LNCaP clone FGC (cell line): ENCODE measurements at regions not wholly inside any gene's neighbourhood (a gene's known extent, or its start where the extent isn't known, plus 50 kb on each side); places are given as distances from the start of the nearest gene placed in this dataset.
"Not testable (repeated sequence)": the region's sequence is repeated elsewhere in the genome, so short reads cannot be mapped to it uniquely, and the experiment has no call there.

Experiments
- DNase-seq: peaks from one replicate; pipeline ENCODE4 v3.0.0-alpha.2; 2011; ENCODE audit warnings: low read depth
- H3K4me3 ChIP-seq: 2 replicates; pipeline ENCODE4 v1.5.1; 2011; ENCODE audit warnings: mild to moderate bottlenecking, low read depth, low read length, control low read depth
- TF ChIP-seq, protein P1 (sequence below): IDR thresholded peaks from 2 replicates; pipeline ENCODE4 v1.5.1; 2012; ENCODE audit warnings: mild to moderate bottlenecking; ENCODE audit not compliant: control insufficient read depth, insufficient read depth; ENCODE audit errors: extremely low read depth

DNA sequence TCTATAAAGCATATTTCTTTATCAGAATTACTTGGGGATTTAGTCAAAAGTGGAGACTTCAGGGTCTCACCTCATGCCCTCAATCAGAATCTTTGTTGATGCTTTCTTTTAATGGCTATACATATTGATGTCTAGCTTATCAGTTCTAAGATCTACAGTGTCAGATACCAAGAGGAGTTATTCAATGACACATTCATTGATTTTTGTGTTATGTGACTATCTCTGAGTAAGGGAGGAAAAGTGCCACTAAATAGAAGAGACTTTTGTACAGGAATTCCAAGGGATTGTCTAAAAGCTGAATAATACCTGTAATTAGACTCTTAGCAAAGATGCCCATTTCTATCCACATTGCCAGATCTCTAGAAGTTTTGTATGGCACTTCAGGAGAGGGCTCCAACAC is 87.2 kb downstream of the HLX start:
- no peak for DNase-seq
- TF ChIP-seq, protein P1, sequence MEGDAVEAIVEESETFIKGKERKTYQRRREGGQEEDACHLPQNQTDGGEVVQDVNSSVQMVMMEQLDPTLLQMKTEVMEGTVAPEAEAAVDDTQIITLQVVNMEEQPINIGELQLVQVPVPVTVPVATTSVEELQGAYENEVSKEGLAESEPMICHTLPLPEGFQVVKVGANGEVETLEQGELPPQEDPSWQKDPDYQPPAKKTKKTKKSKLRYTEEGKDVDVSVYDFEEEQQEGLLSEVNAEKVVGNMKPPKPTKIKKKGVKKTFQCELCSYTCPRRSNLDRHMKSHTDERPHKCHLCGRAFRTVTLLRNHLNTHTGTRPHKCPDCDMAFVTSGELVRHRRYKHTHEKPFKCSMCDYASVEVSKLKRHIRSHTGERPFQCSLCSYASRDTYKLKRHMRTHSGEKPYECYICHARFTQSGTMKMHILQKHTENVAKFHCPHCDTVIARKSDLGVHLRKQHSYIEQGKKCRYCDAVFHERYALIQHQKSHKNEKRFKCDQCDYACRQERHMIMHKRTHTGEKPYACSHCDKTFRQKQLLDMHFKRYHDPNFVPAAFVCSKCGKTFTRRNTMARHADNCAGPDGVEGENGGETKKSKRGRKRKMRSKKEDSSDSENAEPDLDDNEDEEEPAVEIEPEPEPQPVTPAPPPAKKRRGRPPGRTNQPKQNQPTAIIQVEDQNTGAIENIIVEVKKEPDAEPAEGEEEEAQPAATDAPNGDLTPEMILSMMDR, result no peak
- no peak overlapping the region for H3K4me3 ChIP-seq

GRCh38 chr1:220966881-220967611 is 87.8 kb downstream of the HLX start:
- no peak for DNase-seq
- TF ChIP-seq, protein P1, result no peak
- H3K4me3 ChIP-seq, result no peak overlapping the region

GRCh38 chr1:220967911-220968310 is 88.7 kb downstream of the HLX start:
- no peak for DNase-seq
- TF ChIP-seq, protein P1, result no peak
- no peak overlapping the region for H3K4me3 ChIP-seq

GRCh38 chr1:220969281-220969680 is 90.0 kb downstream of the HLX start:
- DNase-seq, result not testable (repeated sequence)

GRCh38 chr1:220970311-220970710 is 91.1 kb downstream of the HLX start:
- no peak for DNase-seq
- TF ChIP-seq, protein P1, result no peak
- H3K4me3 ChIP-seq, result no peak overlapping the region

More at GRCh38 chr1:220969281-220969680, 90.0 kb downstream of the HLX start:
- H3K4me3 ChIP-seq, result not testable (repeated sequence)

- TF ChIP-seq, protein P1, result no peak
- DNase-seq, result no peak
Observed at GRCh38 chr1:220971221-220971620, 92.0 kb downstream of the HLX start.

DNA sequence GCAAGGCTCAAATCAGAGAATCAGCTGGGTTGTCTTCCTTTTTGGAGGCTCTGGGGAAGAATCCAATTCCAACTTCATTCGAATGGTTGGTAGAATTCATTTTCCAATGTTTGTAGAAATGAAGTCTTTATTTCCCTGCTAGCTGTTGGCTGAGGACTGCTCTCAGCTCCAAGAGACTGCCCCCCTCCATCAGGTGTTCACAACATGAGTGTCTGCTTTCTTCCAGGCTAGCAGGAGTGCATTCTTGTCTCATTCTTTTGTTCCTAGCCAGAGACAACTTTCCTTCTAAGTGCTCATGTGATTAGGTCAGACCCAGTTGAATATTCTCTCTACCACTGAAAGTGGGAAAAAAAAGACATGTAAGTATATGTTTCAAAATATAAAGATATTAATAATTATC is 95.2 kb downstream of the HLX start:
- TF ChIP-seq, protein P1, result no peak
- no peak for DNase-seq
- no peak overlapping the region for H3K4me3 ChIP-seq

More at GRCh38 chr1:220971221-220971620, 92.0 kb downstream of the HLX start:
- no peak overlapping the region for H3K4me3 ChIP-seq
